Inflammatory macrophage treated with lipopolysaccharide for 1 hour (primary cell): ENCODE measurements at regions not wholly inside any gene's neighbourhood (a gene's known extent, or its start where the extent isn't known, plus 50 kb on each side); places are given as distances from the start of the nearest gene placed in this dataset.
"Not testable (repeated sequence)": the region's sequence is repeated elsewhere in the genome, so short reads cannot be mapped to it uniquely, and the experiment has no call there.

ENCODE experiments used
- DNase-seq, 2 donors: peaks; one replicate each; pipeline ENCODE4 v3.0.0-alpha.2; 2020 to 2022

DNA sequence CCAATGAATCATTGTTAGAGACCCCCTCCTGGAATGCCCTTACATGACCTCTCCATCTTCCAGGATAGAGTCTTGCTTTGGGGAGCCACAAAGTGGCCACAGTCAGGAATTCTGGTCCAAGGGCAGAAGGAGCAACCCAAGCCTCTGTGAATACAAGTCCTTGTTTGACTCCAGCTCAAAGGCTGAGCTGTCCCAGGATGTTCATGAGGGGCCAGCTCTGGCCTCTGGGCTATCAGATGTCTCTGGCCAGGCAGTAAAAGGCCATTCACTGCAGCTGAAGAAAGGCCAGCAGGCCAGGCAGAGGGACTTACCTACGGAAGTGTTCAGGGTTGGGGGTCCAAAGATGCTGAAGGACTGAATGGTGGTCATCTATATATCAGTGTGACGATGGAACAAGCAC, 98.3 kb upstream of the IPO9 start:
- no peak for DNase-seq

DNA sequence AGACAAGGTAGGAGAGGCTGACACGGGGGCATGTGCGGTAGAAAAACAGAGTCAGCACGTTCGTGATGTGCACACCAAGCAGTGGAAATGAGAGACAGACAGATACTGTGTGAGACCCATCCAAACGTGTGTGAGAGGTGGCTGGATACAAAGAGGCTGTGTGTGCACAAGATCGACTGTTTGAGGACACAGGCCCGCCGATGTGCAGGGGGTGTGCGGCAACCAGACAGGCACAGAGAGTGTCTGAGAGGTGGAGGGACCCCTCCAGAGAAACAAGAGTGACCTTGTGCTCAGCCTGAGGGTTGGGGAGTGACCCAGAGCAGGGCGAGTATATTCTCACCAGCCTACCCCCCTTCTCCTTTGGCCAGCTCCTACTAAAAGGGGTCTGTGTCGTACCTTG, 97.8 kb upstream of the IPO9 start:
- DNase-seq: no peak

DNA sequence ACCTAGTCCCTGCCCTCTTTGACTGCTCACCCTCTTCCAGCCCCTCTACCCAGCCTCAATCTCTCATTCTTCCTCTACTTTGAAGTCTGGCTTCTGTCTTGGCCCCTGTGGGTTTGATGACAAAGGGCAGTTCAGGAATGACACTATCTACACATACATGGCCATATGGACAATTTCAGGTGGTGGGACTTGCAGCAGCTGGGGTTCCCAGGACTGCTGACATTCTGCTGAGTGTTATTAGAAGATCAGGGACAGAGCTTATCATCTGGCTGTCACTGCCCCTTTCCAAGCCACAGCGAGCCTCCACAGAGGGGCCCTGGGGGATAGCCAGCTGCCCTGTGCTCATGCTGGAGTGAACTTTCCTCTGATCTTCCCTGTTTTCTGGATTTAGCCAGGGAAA, 97.4 kb upstream of the IPO9 start:
- no peak for DNase-seq

DNA sequence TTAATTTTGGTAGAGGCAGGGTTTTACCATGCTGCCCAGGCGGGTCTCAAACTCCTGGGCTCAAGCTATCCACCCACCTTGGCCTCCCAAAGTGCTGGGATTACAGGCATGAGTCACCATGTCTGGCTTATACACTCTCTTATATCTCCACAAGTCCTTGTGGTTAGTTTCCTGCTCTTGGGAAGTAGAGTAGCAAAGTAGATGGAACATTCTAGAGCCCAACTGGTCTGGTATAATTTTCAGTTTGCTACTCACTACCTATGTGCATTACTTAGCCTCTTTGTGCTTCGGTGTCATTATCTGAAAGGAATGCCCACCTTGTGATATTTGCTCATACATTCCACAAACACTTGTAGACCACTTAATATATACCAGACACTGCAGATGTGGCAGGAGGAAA, 96.6 kb upstream of the IPO9 start:
- no peak for DNase-seq

DNA sequence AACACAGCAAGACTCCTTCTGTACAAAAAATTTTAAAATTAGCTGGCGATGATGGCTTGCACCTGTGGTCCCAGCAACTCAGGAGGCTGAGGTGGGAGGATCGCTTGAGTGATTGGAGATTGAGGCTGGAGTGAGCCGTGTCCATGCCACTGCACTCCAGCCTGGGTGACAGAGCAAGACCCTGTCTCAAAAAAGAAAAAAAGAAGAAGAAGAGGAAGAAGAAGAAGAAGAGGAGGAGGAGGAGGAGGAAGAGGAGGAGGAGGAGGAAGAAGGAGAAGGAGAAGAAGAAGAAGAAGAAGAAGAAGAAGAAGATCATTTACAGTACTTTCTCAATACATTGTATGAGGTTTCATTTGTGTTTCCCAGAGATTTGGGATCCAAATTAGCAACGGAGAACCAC, 94.7 kb upstream of the IPO9 start:
- not testable (repeated sequence) for DNase-seq

DNA sequence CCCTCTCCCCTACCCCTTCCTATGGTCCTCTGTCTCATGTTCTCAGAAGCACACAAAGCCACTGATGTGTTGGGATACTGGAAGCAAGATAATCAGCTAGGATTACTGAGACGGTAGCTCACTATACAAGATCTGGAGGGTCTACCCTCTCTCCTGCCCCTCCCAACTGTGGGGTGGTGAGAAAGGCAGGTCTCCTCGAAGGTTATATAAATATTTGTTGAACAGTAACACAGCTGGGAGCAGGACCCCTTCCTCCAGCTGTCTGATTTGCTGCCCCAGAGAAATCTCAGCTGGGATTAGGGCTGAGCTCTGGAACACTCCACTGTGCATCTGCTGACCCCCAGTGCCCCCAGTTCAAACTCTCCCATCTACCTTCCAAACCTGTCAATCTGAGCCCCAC, 94.2 kb upstream of the IPO9 start:
- no peak for DNase-seq

DNA sequence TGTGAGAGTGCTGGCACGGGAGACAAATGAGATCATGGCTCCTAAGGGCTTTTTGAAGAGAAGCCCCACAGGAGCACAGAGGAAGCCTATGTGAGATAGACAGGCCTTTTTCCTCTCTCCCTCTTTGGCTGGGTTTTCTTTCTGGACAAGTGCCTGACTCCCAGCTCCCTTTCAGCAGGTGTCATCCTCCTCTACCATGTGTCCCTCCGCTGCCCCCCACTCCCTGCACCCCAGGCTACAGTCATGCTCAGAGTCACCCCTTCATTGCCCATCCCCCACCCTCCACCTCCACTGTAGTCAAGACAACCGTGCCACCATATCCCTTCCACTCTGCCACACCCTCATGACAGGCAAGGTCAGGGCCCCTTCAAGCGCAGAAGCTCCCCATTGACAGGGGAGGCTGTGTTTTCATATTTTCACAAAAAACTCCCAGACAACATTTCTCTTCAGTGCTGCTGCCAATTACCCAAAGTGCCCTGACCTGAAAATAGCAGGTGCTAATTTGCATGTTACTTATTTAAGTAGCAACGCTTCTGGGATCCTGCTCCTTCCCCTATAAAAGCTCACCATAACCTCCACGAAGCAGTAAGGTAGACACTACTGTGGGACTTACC, 92.1 kb upstream of the IPO9 start:
- no peak for DNase-seq

DNA sequence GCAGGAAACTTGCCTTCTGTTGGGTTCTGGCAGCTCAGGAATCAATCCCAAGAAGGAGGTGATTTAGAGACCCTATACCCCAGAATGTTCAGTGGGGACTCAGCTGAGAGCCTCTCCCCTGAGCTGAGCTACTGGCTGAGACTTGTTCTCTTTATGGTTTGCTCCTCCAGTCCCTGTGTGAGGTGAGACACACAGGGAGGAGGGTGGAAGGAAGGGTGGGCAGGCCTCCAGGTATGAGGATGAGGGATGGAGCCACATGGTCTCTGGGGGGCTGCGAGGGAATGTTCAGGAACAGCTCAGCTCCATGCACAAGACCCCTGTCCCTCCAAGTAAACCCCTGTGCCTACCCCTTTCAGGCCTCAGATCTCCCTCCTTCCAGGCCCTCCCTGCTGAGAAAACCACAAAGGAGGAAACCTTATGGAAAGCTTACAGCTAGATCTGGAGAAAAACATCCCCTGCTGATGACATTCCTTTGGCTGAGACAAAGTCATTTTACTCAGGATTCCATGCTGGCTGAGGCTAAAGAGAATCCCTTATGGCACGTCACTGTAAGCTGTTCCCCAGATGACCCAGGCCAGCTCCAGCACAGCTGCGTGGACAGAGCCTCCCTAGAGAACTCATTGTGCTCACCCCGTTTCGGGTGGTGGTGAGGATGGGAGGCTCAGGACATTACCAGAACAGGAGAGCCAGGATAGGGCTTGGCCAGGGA, 91.5 kb upstream of the IPO9 start:
- DNase-seq: no peak

DNA sequence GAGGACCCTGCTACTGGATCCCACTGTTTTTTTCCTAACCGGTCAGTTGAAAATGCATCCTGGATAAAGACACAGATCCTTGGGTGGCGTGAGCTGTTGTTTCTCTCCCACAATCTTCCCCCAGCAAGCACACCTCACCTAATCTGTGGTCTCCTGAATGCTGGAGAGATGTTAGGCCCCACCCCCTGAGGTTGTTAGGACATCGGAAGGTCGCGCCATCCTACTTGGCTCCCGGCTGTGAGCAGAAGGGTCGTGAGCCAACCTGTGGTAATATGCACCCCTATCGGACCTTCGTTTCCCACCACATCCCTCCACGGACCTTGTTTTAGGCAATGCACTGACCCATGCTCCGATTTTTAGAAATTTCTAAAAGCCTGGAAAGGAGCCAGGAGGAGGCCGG, 89.9 kb upstream of the IPO9 start:
- no peak for DNase-seq

DNA sequence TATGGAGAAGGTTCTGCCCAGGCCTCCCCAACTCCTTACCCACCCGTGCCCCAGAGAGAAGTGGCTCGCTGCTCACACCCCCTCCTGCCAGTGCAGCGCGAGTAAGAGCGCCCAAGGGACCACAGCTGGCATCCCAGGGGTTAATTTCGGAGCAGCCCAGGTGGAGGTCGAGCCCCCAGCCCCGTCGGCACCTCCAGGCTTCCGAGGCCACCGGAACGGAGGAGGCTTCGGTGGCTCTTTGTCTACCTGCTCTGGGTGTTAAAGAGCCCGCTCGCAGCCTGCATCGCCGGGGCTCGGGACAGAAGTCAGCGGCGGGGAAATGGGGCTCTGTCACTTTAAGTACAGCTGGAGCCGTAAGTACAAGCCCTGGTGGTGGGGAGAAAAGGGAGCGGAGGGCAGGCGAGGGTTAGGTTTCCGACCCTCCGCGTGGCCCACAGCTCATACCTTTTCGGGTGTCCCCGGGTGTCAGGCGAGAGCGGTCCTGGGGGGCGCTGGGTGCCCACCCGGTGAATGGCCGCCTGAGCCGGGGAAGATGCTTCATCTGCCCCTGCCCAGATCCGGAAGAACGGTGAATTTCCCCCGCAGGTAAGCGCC, 89.4 kb upstream of the IPO9 start:
- DNase-seq: peak in 1 of 2 donors; percentile 44

DNA sequence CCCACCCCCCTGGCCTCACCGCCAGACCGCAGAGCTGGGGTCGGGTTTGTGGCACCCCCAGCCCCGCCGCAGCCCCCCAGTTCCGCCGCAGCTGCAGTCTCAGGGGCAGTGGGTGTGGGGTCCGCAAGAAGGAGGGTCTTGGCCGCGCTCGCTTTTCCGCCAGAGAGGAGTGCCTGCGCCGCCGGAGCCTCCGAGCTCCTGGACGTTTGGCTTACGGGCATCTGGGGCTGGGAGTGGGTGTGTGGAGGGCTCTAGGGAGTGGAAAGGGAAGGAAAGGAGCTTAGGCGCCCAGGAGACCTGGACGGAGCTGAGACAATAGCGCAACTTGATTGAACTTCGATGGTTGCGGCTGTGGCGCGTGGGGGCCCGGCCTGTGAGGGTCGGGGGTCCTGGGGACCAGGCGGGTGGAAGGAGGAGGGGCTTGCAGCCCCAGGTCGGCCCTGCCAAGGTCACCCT, 88.8 kb upstream of the IPO9 start:
- DNase-seq: no peak

DNA sequence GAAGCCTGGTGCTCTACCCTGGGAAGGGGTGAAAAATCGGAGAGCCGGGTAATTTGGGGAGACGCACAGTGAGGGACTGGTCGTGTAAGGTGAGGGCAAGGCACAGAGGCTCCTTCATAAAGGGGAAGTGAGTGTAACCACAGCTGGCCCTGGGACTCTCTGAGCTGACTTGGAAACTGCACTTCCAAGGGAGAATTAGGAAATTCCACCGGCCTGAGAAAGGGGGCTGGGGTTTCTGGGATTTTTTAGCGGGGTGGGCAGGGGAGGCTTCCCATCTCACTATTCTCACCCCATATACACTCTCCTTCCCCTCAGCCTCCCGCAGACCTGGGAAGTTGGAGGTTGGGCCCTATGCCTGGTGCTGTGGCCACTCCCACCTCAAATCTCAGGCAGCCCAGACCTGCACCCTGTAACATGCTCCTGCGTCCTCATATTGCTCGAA, 88.3 kb upstream of the IPO9 start:
- peak; percentile 55 to 67 for DNase-seq

DNA sequence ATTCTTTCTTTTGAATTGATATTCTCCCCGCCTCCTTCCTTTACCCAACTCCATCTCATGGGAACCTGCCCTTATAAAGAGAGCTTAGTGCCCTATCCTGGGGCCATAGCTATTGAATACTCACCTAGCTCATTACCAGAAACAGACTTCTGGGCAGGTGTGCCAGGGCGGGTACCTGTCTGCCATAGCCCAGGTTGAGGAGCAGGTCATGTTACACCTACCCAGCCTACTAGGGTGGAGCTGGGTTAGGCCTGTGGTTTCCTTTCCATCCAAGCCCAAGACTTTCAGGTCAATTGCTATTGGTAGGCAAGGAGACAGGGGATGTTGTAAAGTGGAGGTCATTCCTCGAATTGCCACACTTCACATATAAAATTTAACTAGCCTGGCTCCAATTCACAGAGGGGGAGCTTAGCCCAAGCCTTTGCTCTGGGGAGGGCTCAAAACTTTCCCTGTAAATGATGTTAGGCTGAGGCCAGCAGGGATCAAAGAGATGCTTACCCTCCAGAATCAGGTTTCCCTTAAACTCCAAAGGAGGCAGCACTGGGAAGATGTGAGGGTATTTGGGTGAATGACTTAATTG, 87.1 kb upstream of the IPO9 start:
- DNase-seq: no peak

DNA sequence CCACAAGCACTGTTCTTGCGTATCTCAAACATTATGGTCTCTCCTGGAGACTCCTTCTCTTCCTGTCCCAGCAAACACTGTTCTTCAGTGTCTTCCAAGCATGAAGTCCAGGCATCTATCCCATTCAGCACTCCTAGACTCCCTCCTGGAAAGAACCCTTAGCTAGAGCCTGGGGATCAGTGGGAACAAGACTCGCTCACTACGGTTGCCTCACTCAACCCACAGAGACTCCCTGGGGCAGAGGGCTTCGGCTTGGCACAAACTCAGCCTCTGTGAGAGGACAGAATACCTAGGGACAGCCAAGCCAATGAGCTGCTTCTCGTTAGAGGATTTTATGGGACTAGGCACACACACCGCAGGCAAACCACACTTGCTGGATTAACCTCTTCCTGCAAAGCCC, 86.5 kb upstream of the IPO9 start:
- DNase-seq: no peak

DNA sequence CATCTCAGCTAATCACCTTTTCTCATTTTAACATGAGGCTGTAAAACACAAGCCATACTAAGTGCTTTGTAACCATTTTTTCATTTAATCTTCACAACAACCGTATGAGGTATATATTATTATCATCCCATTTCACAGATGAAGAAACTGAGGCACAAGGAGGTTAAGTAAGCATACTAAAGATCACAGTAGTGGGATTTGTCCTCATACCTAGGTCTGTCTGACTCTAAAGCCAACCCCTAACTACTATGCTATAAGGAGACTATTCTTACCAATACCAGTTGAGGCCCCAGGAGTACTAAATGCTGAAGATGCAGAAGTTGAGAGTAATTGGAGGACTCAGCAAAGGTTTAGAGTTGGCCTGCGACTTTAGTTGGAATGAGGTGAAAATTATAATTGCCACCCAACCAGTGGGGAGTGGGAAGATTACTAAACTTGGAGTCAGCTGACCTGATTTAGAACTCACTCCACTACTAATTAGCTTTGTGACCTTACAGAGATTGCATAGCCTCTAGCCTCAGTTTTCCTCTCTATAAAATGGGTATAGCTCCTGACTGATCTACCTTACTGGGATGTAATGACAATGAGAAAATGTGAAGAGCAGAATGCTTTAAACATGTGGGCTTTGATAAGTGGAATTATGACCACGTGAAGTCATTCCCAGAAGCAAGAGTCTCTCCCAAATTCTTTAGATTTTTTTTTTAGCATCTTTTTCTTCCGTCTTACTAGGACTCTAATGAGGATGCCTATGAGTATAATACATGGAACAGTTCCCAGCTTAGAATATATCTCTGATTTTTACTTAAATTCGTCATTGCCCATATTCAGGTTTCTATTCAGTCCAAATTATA, 85.8 kb upstream of the IPO9 start:
- no peak for DNase-seq

DNA sequence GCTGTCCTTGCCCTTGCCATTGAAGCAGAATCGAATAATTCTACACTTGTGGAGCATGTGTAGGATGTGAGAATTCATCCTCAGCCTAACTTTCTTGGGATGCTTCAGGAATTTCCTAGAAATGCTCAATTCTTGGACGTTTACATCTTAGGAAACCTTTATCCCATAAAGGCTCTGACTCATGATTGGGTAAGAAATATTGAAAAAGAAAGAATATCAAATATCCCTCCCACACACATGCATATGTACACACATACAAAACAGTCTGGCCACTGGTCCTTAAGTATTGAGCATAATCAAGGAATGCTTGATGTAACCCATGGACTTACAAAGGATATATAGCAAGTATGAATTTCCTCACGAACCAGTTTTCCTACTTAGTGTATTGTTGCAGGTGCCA, 83.9 kb upstream of the IPO9 start:
- DNase-seq: peak; percentile 42 to 45

DNA sequence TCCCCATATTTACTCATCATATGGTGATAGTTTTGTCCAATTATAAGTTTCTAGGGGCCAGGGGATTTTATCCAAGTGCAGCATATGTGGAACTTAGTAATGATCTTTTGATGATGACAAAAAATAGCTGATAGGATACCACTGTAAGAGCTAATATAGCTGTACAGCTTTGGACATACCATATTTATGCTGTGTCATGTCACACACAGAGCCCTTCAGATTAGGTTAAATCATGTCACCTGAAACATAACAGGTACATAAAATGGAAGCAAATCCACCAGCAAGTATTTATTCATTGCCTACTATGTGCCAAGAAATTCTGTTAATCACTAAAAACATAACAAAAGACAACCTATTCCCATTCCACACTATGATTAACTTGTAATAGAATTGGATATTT, 82.8 kb upstream of the IPO9 start:
- no peak for DNase-seq

DNA sequence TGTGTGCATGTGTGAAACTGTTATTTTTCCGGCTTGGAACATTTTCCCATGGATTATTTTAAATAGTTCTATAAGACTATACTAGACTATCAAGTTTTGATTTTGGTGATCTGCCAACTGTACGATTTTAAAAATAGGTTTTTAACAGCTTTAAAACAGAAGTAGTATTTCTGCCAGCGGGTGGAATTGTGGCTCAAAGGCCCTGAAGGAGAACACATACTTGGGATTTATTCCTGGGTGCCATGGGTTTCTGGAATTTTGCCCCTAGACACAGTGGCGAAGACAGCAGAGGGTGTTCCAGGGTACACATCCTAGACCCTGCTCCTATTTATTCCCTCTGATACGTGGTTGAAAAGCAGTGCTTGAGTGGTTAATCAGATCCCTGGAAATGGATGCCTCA, 81.7 kb upstream of the IPO9 start:
- DNase-seq: no peak

DNA sequence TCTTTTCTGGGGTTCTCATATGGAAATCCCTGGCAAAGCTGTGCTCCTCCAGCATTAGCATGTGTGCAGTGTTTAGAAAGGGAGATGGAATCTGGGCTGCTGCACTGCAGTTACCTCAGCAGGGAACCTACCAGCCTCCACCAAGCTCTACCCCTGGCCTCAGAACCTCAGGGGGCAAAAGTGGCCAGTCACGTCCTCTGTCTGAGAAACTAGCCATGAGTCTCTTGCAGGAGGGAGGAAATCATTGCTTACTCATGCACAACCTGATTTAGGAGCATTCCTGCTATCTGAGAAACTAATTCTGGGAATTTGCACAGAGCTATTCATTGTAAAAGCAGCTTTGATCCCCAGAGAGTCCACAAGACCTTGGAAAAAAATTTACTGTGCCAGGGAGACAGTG, 80.6 kb upstream of the IPO9 start:
- no peak for DNase-seq

DNA sequence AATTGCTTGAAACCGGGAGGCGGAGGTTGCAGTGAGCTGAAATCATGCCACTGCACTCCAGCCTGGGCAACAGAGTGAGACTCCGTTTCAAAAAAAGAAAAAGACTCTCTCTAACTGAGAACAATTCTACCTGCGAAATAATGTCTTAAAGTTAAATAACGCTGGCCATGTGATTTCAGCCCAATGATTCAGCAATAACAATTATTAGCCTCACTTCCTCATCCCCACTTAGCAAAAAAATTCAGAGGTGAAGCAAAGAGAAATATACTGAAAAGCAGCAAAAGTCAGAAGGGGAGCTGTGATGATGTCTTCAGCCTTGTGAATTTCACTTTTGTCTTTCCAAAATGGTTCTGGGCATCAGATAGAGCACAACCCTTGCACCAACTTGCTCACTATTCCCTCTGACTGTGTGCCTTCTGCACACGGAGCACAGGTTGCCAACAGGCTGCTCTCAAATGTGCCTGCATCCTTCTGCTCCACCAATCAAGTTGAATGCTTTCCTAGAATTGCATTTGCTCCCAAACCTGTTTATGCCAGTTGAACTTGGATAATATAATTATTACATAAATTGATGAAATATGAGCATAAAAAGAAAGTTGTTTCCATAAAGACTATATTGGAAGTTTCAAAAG, 79.8 kb upstream of the IPO9 start:
- DNase-seq: peak; percentile 37 to 43

DNA sequence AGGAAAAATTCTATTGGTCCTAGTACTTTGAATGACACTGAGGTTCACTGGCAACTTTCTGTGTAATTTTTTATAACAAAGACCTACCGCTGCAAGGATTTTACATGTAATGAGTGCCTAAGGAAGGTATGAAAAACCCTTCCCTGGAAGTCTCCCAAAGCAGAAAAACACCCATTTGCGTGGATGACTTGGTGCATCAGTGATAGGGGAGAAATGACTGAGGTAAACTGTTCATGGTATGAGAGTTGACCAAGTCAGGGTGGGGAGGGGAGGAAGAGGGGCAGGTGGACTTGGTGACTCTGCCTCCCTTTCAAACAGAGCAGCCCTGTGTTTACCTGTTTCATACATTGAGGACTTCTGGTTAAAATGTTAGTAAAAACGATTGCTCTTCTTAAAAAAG, 78.8 kb upstream of the IPO9 start:
- no peak for DNase-seq

DNA sequence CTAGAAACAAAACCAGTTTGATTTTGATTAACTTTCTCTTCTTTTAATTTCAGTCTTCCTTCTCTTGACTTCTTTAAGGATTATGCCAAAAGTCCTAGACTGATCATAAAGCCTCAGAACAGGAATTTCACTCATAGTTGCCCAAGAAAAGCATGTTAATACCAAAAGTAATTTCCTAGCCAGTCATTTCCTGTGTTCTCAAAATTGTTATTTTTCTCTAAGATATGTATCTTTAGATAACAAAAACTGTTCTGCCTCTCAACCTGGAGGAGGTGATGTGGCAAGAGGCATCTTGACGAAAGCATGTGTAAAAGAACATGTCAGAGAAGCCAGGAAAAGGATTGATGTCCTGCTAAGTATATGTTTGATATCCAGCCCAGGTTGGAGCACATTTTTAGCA, 78.0 kb upstream of the IPO9 start:
- no peak for DNase-seq

DNA sequence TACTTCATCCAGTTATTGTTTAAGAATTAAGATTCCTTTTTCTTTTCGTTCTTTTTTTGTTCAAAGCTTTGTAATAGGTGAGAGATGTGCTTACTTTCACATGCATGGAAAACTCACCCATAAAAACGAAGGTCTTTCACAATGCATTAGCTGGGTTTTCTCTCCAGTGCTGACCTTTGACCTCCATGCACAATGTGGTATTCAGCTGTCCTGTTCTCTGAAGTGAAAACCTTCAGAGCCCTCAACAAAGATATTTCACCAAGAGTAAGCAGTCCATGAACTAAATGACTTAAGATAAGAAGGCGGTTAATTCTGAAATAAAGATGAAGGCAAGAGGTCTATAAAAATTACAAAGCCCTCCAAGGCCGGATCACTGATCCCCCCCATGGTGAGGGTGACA, 77.1 kb upstream of the IPO9 start:
- no peak for DNase-seq
